ENCODE measurements at regions not wholly inside any gene's neighbourhood (a gene's known extent, or its start where the extent isn't known, plus 50 kb on each side); places are given as distances from the start of the nearest gene placed in this dataset.
A peak's percentile ranks its signal among the peaks of the same experiment; 100 is the strongest.

DNA sequence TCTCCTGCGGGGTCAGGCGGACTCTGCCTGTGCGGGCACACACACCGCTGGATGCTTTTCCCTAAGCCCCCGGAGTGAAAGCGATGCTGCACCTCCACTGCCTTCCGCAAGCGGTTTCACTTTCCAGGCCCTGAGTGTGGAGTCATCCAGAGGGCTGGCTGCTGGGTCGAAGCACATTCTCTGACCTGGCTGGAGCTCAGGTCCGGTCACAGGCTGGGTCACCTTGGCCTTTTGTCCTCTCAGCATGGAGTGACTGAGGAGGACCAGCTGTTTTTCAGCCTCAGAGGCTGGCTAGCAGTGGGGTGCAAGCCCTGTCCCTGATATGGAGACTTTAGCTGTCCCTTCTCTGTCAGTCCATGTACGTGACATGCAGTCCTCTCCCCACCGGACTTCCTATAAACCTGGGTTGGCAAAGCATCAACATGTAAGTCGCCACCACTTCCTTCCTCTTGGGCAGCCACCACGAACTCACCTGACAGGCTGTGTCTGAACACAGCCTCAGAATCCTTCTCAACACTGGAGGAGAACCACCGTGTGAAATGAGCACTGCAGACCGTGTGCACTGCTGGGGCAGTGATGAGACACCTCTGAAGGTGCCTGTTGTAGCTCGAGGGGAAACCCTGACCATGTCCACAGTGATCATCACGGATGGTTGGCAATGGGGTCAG lies 51.3 kb downstream of the GADD45G start:
- DNase-seq (ENCODE audit: low spot score), result no peak

DNA sequence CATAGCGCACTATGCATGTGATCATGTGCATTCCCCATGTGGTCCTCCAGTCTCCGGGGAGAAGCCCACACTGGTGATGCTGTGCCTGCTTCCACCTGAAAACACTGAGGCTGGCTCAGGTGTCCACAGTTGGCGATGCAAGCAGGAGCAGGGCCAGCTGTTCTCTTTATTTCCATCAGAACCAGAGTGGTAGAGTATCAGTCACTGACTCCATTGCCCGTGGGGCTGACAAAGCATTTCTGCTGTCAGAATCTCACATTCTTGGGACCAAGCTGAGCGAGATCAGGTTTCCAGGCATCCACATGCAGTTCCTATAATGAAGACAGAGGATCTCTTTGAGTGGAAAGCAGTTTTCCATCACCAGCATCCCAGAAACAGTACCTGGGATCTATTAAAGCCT lies 52.5 kb downstream of the GADD45G start:
- no peak for DNase-seq (ENCODE audit: low spot score)

- no peak for DNase-seq (ENCODE audit: low spot score)
Measured at GRCh38 chr9:89657765-89658164, 53.0 kb downstream of the GADD45G start.

DNA sequence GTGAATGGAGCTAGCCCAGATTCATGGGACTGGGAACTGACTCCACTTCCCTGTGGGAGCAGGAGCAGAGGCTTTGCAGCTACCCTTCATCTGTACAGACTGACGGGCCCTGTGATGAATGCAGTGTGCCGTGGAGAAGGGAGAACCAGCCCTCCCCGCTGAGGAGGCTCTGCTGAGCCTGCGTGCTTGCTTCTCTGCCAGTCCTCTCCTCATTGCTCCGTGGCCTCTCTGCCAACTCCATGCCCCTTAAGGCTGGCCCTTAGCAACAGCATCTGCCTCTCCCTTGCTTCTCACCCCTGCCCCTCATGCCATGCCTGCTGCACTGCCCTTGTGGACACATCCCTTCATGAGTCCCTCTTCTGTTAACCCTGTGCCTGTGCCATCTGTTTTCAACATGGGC lies 53.6 kb downstream of the GADD45G start:
- DNase-seq (ENCODE audit: low spot score), result no peak

DNA sequence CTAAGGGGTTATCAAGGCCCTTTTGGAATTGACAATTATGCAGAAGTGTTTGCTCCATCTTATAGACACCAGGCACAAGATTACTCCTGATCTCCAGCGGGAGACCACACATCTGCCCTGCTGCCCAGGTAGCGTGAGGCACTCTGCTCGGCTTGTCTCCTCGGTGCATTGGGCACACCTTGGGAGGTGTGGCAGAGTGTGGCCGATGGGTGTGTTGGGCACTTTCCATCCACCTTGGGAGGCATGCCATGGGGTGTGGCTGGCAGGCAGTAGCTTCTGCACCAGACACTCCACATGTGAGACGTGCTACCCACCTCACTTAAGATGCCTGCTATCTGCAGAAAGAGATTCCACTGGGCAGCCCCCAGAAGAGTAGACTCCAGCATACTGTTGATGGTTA lies 54.1 kb downstream of the GADD45G start:
- DNase-seq (ENCODE audit: low spot score), result no peak

DNA sequence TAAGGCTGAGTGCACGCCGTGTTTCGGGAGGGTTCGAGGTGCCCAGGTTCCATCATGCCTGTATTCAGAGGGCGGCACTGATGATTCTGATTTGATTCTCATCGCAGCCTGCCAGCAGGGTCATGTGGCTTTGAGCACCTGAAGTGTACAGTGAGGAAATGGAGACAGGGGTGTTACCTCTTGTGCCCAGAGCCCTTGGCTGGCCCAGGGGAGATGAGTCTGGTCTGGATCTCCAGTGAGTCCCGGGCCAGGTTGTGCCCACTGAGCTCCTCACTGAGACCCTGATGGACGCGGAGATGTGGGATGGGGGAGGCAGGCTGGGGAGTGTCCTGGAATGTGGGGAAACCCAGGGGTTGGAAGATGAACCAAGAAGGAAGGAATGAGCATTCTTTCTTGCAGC lies 54.7 kb downstream of the GADD45G start:
- DNase-seq (ENCODE audit: low spot score), result no peak

DNA sequence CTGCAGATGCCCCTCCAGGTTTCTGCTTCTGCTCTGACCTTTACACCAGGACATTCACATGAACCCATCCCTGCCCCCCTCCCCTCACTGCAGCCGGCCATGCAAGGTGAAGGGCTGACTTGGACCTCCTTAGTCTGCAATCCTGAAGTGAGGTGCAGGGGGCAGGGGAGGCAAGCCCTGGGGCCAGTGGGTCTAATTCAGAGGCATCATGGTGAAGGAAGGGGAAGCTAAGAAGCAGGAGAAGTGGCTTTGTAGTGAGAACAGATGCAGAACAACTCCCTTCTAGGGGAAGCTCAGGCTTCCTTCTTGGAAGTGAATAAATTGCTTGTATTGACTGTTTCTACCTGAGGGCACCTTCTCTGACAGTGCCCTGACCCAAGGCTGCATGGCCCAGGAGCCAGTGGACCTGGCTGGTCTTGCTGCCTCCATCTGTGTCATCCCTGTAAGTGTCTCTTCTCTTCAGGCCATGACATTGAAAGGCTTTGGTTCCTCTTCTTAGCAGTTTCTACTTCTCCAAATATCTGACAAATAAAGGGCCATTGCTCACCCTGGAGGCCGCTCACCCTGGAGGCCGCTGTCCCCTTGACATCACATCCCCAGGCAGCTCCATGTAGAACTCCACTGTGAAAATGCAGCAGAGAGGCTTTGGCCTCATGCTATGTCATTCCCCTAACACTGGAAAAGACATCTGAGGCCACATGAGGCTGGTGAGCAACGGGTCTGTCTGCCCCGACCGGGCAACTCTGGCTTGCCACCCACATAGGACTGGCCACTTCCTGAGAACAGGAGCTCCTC lies 55.3 kb downstream of the GADD45G start:
- DNase-seq (ENCODE audit: low spot score), result no peak

DNA sequence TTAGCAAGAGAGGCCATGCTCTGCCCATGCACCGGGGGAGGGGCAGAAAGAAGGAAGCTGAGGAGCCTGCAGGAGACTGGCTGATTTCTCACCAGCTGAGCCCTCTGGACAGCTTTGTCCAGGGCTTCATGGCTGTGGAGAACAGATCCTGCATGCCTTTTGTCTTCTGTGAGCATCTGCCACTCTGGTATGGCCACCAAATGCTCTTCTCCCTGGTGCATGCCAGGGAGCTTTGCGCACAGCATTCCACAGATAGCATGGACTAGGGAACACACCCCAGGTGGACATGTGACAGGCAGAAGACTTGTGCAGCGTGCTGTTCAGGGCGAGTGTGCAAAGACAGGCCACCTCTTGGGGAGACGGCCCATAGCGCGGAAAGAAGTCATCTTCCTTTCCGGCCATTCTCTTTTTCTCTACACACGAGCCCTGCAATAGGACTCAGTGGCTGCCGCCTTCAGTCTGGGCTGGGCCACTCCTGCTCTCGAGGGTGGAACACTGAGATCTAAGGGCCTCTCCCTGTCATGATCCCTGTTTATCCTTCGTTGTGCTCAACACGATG lies 56.7 kb downstream of the GADD45G start:
- no peak for DNase-seq (ENCODE audit: low spot score)

- DNase-seq (ENCODE audit: low spot score), result peak; percentile 97
Measured at GRCh38 chr9:89661956-89662717, 57.3 kb downstream of the GADD45G start.

DNA sequence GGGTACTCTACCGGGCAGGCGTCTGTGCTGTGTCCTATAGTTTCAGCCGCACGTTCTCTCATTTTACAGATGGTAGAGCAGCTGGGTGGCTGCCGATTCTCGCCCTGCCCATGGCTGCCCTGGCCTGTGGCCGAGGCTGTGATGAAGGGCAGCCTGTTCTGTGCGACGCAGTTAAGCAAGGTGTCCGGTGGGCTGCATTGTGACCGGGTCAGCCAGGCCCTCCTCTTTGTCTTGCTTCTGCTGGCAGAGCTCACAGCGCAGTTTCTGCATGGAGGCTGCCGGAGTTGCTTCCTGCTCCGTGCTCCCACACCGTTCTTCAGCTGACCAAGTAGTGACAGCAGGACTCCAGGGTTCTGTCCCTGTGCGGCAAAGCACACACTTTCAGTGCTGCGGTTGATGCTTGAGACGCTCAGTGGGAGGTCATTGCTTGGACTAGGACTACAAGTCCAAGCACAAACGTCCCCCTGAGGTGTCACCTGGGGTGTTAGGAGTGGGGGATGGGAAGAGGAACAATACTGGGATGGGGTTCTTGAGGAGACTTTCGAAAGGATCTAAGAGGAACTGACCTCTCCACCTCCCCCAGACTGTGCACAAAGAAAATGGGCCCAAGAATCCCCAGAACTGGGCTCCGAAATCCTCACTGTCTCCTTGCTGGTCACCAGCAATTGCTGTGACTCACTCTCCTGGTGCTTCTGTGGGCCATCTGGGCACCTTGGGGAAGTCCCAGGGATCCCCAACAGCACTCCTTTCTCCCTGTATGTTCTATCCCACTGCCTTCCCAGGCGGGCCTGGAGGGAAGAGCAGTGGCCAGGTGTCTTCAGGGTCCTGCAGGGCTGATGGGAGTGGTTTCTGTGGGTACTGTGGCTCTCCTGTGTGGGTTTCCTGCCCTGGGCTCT lies 58.2 kb downstream of the GADD45G start:
- DNase-seq (ENCODE audit: low spot score), result no peak

DNA sequence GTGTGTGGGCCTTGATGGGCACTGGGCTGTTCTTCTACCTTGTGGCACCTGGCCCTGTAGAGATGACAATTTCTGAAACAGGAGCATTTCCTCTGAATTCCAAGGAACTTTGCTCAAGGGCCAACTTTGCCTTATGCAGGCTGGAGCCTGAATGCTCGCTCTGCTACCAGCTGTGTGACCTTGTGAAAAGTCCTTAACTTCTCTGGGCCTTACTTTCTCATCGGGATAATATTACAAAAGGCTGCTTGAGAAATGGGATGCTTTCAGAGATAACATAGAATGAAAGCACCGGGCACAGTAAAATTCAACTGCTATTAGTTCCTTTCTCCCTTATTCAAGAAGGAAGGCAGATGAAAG lies 58.8 kb downstream of the GADD45G start:
- DNase-seq (ENCODE audit: low spot score), result no peak

DNA sequence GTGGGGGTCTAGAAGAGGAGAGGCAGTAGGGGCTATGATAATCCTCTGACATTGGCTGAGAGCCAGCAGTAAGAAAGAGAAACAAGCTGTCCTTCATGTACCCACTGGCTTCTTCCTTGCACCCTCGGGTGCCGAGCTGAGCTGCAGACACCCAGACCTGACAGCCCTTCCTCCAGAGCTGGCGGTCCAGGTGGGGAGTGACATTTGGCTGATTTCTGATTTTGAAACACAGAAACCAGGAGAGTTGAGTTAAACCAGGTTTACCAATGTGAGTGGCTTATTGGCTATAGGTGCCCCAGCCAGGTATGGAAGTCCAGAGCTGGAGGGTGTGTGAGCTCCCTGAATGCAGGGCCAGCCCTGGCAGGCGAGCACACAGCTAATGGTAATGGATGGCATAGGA lies 59.2 kb downstream of the GADD45G start:
- no peak for DNase-seq (ENCODE audit: low spot score)

DNA sequence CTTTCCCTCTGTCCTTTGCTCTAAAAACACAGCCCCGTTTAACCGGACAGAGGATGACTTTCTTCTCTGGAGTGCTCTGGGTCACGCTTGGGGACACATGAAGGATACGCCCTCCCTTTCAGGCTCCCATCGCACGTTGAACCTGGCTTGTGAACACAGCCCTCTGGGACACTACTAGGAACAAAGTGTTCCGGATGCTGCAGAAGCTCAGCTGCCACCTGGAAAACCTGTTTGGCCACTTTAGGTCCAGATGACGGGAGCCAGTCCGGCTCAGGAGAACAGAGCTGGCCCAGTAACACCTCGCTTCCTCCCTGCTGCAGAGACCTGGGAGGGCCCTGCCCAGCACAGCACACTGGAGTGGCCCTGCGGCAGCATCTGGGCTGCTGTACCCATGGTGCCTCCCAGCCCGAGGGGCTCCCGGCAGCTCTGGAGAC lies 60.1 kb downstream of the GADD45G start:
- DNase-seq (ENCODE audit: low spot score), result no peak

- DNase-seq (ENCODE audit: low spot score), result no peak
Measured at GRCh38 chr9:89666364-89666763, 61.6 kb downstream of the GADD45G start.

DNA sequence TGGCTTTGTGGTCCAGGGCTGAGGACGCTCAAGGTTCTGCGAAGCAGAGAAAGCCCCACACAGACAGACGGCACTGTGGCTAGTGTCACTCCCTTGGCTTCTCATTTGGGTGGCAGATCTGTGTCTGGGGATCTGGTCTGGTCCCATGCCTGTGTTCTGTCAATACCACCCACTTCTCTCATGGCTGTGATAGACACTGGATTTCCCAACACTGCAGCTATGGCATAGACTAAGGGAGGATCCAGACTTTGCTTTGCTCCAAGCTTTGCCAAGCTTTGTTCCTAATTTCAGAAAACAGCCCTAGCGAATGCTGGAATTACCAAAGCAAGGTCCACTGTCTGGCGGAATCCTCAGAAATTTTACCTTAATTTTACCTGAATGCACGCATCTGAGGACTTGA lies 62.1 kb downstream of the GADD45G start:
- DNase-seq (ENCODE audit: low spot score), result no peak

DNA sequence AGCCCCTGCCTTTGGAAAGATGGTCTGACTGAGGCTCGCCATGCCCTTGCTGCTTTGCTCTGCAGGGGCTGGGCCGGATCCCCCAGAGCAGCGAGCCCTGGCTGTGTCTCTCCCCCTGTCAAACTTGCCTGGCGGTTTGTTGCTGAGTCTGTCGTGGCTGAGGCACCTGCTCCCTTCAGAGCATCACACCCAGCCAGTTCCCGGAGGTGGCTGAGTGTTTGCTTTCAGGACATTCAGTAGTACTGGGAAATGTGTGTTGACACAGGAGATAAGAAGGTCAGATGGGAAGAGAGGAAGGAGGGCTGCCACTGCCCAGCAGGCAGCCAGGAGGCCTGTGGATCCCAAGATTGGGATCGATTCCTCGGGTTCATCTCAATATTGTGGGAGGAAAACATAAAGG lies 62.9 kb downstream of the GADD45G start:
- no peak for DNase-seq (ENCODE audit: low spot score)

- DNase-seq (ENCODE audit: low spot score), result no peak
Measured at GRCh38 chr9:89668216-89668865, 63.5 kb downstream of the GADD45G start.

DNA sequence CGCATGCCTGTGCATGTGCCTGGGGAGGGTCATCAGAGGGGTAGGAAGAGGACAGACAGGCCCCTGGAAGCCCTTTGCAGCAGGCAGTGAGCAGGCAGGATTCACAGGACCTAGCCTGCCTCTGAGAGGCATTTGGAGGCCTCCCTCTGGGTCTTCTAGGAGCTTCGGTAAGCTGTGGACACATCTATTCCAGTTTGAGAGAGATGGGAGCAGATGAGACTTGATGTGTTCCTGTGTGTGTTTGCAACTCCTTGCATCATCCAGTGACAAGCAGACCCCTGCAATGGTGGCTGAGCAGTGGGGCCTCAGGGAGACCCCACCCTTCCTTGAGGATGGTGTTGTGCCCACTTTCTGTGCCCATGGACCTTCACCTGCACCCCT lies 64.0 kb downstream of the GADD45G start:
- DNase-seq (ENCODE audit: low spot score), result no peak

- DNase-seq (ENCODE audit: low spot score), result no peak
Measured at GRCh38 chr9:89669361-89669842, 64.6 kb downstream of the GADD45G start.

DNA sequence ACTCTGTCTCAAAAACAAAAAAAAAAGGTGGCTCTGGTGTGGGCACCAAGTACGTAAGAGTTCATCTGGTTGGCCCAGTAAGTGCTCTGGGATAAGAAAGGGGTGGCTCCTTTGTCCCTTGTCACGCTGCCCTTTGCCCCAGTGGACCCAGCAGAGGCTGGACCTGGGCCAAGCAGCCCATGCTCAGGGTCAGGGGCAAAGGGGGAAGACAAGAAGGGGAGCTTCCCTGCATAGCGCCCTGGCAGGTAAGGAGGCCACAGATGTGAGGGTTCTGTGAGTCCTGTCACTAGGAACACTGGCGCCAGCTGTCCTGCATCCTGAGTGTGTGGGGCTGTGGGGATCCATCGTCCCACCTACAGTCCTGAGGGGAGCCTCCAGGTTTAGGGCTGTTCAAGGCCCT lies 65.3 kb downstream of the GADD45G start:
- DNase-seq (ENCODE audit: low spot score), result no peak
